ENCODE measurements at regions not wholly inside any gene's neighbourhood (a gene's known extent, or its start where the extent isn't known, plus 50 kb on each side); places are given as distances from the start of the nearest gene placed in this dataset.

- Histone ChIP-seq H3K4me1 (ENCODE audit: control insufficient read depth, insufficient read depth, low read length) (no peaks in the 10 kb centered on the region), H3K27me3 (ENCODE audit: control insufficient read depth in 1 of 2, insufficient read depth in 2 of 2, low read length in 2 of 2) (no peaks in the 10 kb centered on the region), H3K27ac (ENCODE audit: low read length) (no peak overlapping the region), H3K9ac (ENCODE audit: low read length in 2 of 2) (no peak overlapping the region), H3K36me3 (ENCODE audit: control insufficient read depth in 2 of 2, insufficient read depth in 2 of 2, low read length in 2 of 2) (no peaks in the 10 kb centered on the region), H3K4me3 (ENCODE audit: low read length in 2 of 2) (no peak overlapping the region), H3K9me3 (ENCODE audit: control insufficient read depth in 2 of 2, low read length in 2 of 2) (no peaks in the 10 kb centered on the region)
Observed at GRCh38 chr6:66065313-66065712, 358.3 kb upstream of the EYS start.

- Histone ChIP-seq H3K27me3 (ENCODE audit: control insufficient read depth in 1 of 2, insufficient read depth in 2 of 2, low read length in 2 of 2) (no peaks in the 10 kb centered on the region), H3K9ac (ENCODE audit: low read length in 2 of 2) (no peak overlapping the region), H3K4me1 (ENCODE audit: control insufficient read depth, insufficient read depth, low read length) (no peaks in the 10 kb centered on the region), H3K36me3 (ENCODE audit: control insufficient read depth in 2 of 2, insufficient read depth in 2 of 2, low read length in 2 of 2) (no peaks in the 10 kb centered on the region), H3K4me3 (ENCODE audit: low read length in 2 of 2) (no peak overlapping the region), H3K9me3 (ENCODE audit: control insufficient read depth in 2 of 2, low read length in 2 of 2) (no peaks in the 10 kb centered on the region), H3K27ac (ENCODE audit: low read length) (no peak overlapping the region)
Observed at GRCh38 chr6:66057034-66057433, 350.0 kb upstream of the EYS start.

DNA sequence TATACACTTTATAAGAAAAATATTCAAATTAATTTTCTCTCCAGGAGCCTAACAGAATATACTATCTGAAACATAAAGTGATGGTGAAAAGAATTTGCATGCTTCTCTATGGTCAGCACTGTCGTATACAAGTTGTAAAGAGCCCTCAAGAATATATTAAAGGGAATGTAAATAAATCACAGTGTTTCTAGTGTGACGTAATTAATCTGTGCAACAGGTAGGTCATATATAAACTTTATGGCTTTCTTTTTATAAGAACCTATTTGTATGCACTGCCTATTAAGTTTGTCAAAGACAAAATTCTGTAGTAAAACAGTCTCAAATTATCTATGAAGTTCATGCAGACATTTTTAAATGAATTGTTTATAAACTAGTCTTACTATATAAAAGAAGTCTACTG lies 347.9 kb upstream of the EYS start:
- Histone ChIP-seq H3K9me3 (ENCODE audit: control insufficient read depth in 2 of 2, low read length in 2 of 2) (no peaks in the 10 kb centered on the region), H3K4me3 (ENCODE audit: low read length in 2 of 2) (no peak overlapping the region), H3K9ac (ENCODE audit: low read length in 2 of 2) (no peak overlapping the region), H3K27me3 (ENCODE audit: control insufficient read depth in 1 of 2, insufficient read depth in 2 of 2, low read length in 2 of 2) (no peaks in the 10 kb centered on the region), H3K4me1 (ENCODE audit: control insufficient read depth, insufficient read depth, low read length) (no peaks in the 10 kb centered on the region), H3K27ac (ENCODE audit: low read length) (no peak overlapping the region), H3K36me3 (ENCODE audit: control insufficient read depth in 2 of 2, insufficient read depth in 2 of 2, low read length in 2 of 2) (no peaks in the 10 kb centered on the region)

DNA sequence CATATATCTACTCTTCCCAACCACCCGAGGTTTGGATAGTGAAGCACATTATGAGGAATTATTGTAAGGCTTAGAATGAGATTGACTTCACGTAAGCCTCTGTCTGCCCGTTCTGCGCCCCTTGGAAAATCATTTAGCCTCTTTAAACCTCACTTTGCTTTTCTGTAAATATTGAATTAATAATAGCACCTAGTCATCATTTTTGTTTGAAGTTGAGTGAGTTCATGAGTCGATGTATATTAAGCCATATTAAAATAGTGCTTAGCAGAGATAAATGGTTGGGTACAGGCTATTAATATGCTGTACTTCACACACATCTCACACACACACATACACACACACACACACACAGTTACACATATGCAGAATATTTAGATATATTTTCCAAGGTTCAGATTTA lies 344.8 kb upstream of the EYS start:
- Histone ChIP-seq H3K4me3 (ENCODE audit: low read length in 2 of 2) (no peak overlapping the region), H3K36me3 (ENCODE audit: control insufficient read depth in 2 of 2, insufficient read depth in 2 of 2, low read length in 2 of 2) (no peaks in the 10 kb centered on the region), H3K27ac (ENCODE audit: low read length) (no peak overlapping the region), H3K4me1 (ENCODE audit: control insufficient read depth, insufficient read depth, low read length) (no peaks in the 10 kb centered on the region), H3K9me3 (ENCODE audit: control insufficient read depth in 2 of 2, low read length in 2 of 2) (no peaks in the 10 kb centered on the region), H3K9ac (ENCODE audit: low read length in 2 of 2) (no peak overlapping the region), H3K27me3 (ENCODE audit: control insufficient read depth in 1 of 2, insufficient read depth in 2 of 2, low read length in 2 of 2) (no peaks in the 10 kb centered on the region)

DNA sequence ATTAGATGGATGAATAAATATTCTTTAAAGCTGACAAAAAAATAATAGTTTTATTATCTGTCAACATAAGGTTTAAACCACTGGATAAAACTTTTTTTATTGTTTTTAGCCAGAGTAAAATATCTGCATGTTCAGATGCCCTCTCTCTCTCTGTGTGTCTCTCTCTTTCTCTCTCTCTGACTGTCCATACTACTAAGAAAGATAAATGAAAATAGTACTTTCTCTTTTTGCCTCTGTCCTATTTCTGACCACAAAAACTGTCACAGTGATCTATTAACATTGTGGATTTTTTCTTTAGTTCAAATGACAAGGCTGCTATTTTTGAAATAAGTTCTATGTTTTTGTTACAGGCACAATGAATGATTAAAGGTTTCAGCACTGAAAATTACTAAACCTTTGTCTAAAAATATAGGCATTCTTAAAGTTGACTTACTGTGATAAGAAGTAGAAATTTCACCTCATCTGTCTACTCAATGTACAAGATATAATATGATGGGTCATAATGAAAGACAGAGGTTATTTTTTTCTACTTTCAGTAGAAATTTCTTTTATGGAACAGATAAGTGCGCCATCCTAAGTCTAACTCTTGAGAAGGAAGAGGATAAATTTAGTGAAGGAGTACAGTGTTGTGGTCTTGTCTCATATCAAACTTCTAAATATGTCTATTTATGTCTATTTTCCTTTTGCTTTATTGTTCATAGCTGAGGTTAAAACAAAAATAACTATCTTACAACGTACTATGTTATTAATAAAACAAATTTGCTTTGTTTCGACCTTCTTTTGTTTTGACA lies 341.9 kb upstream of the EYS start:
- no peak overlapping the region for H3K9ac ChIP-seq (ENCODE audit: low read length in 2 of 2)
- no peak overlapping the region for H3K27ac ChIP-seq (ENCODE audit: low read length)
- H3K27me3 ChIP-seq (ENCODE audit: control insufficient read depth in 1 of 2, insufficient read depth in 2 of 2, low read length in 2 of 2): no peaks in the 10 kb centered on the region
- no peak overlapping the region for H3K4me3 ChIP-seq (ENCODE audit: low read length in 2 of 2)
- H3K9me3 ChIP-seq (ENCODE audit: control insufficient read depth in 2 of 2, low read length in 2 of 2): peaks cover 0 to 3% of the 10 kb centered on the region in 2 donors
- H3K4me1 ChIP-seq (ENCODE audit: control insufficient read depth, insufficient read depth, low read length): no peaks in the 10 kb centered on the region
- H3K36me3 ChIP-seq (ENCODE audit: control insufficient read depth in 2 of 2, insufficient read depth in 2 of 2, low read length in 2 of 2): no peaks in the 10 kb centered on the region

DNA sequence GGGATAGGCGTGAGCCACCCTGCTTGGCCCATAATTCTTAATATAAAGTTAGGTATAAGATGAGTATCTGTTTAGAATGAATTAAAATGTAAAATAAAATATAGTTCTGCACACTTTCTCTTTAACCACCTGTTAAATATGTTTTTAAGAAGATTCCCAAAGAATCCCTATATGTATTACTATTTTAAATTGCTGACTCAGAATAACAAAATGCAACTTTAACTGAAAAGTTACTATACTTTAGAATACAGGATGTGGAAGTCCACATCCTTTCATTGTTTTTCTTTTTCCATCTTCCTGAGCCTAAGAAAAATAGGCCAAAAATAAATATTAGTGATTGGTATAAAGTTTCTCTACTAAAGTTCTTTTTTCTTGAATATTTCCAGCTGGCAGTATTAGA lies 325.6 kb upstream of the EYS start:
- H3K9ac ChIP-seq (ENCODE audit: low read length in 2 of 2): no peak overlapping the region
- H3K9me3 ChIP-seq (ENCODE audit: control insufficient read depth in 2 of 2, low read length in 2 of 2): no peaks in the 10 kb centered on the region
- no peaks in the 10 kb centered on the region for H3K4me1 ChIP-seq (ENCODE audit: control insufficient read depth, insufficient read depth, low read length)
- H3K36me3 ChIP-seq (ENCODE audit: control insufficient read depth in 2 of 2, insufficient read depth in 2 of 2, low read length in 2 of 2): no peaks in the 10 kb centered on the region
- no peak overlapping the region for H3K4me3 ChIP-seq (ENCODE audit: low read length in 2 of 2)
- H3K27me3 ChIP-seq (ENCODE audit: control insufficient read depth in 1 of 2, insufficient read depth in 2 of 2, low read length in 2 of 2): no peaks in the 10 kb centered on the region
- H3K27ac ChIP-seq (ENCODE audit: low read length): no peak overlapping the region

DNA sequence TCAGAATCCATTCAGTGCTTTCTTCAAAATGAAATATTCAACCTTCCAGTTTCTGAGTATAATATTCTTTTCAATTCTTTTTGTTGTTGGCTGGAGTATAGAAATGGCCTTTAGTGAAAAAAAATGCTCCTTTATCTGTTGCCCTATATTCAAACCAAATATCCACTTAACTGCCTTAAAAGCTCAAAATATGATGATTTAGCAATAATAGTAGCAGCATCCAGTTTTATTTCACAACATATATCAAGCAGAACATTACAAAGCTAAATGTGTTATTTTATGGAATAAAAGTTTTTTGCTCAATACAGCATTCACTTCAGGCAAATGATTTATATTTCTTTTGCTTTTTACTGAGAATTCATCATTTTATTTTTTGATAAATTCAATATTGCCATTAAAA lies 322.4 kb upstream of the EYS start:
- Histone ChIP-seq H3K27me3 (ENCODE audit: control insufficient read depth in 1 of 2, insufficient read depth in 2 of 2, low read length in 2 of 2) (no peaks in the 10 kb centered on the region), H3K36me3 (ENCODE audit: control insufficient read depth in 2 of 2, insufficient read depth in 2 of 2, low read length in 2 of 2) (no peaks in the 10 kb centered on the region), H3K4me3 (ENCODE audit: low read length in 2 of 2) (no peak overlapping the region), H3K27ac (ENCODE audit: low read length) (no peak overlapping the region), H3K9ac (ENCODE audit: low read length in 2 of 2) (no peak overlapping the region), H3K4me1 (ENCODE audit: control insufficient read depth, insufficient read depth, low read length) (no peaks in the 10 kb centered on the region), H3K9me3 (ENCODE audit: control insufficient read depth in 2 of 2, low read length in 2 of 2) (no peaks in the 10 kb centered on the region)

DNA sequence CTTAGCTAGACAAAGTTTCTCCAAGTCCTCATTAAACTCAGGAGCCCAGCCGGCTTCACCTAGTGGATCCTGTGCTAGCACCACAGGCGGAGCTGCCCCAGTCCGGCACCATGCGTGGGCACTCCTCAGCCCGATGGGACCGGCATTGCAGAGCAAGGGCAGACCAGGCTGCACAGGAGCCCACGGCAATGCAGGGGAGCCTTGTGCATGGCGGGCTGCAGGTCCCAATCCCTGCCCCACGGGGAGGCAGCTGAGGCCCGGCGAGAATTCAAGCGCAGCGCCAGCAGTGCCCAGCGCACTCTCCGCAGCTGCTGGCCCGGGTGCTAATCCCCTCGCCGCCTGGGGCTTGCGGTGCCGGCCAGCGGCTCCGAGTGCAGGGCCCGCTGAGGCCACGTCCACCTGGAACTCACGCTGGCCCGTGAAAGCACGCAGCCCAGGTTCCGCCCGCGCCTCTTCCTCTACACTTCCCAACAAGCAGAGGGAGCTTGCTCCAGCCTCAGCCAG lies 292.3 kb upstream of the EYS start:
- H3K27me3 ChIP-seq (ENCODE audit: control insufficient read depth in 1 of 2, insufficient read depth in 2 of 2, low read length in 2 of 2): no peaks in the 10 kb centered on the region
- H3K36me3 ChIP-seq (ENCODE audit: control insufficient read depth in 2 of 2, insufficient read depth in 2 of 2, low read length in 2 of 2): no peaks in the 10 kb centered on the region
- no peak overlapping the region for H3K4me3 ChIP-seq (ENCODE audit: low read length in 2 of 2)
- no peak overlapping the region for H3K27ac ChIP-seq (ENCODE audit: low read length)
- H3K9me3 ChIP-seq (ENCODE audit: control insufficient read depth in 2 of 2, low read length in 2 of 2): no peaks in the 10 kb centered on the region
- H3K9ac ChIP-seq (ENCODE audit: low read length in 2 of 2): no peak overlapping the region
- no peaks in the 10 kb centered on the region for H3K4me1 ChIP-seq (ENCODE audit: control insufficient read depth, insufficient read depth, low read length)

- no peak overlapping the region for H3K27ac ChIP-seq (ENCODE audit: low read length)
- H3K27me3 ChIP-seq (ENCODE audit: control insufficient read depth in 1 of 2, insufficient read depth in 2 of 2, low read length in 2 of 2): no peaks in the 10 kb centered on the region
- no peak overlapping the region for H3K9ac ChIP-seq (ENCODE audit: low read length in 2 of 2)
- H3K4me3 ChIP-seq (ENCODE audit: low read length in 2 of 2): no peak overlapping the region
- H3K9me3 ChIP-seq (ENCODE audit: control insufficient read depth in 2 of 2, low read length in 2 of 2): no peaks in the 10 kb centered on the region
- H3K4me1 ChIP-seq (ENCODE audit: control insufficient read depth, insufficient read depth, low read length): no peaks in the 10 kb centered on the region
- no peaks in the 10 kb centered on the region for H3K36me3 ChIP-seq (ENCODE audit: control insufficient read depth in 2 of 2, insufficient read depth in 2 of 2, low read length in 2 of 2)
Observed at GRCh38 chr6:65998544-65998943, 291.5 kb upstream of the EYS start.

DNA sequence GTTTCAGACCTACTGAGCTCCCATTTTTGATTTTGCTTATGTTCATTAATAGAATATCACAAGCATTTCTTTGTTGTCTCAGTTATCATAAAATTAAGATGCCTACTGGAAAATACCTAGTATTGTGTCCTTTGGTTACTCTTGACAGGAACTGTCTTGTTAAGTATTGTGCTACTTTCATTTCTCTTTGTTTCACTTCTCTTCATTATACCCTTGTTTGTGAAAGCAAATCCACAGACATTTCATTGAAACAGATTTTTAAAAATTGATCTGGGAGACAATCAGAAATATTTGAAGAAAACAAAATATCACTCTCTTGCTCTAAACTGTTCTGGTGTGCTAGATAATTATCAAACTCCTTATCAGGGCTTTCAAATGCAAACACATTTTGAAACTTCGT lies 290.5 kb upstream of the EYS start:
- Histone ChIP-seq H3K27me3 (ENCODE audit: control insufficient read depth in 1 of 2, insufficient read depth in 2 of 2, low read length in 2 of 2) (no peaks in the 10 kb centered on the region), H3K4me1 (ENCODE audit: control insufficient read depth, insufficient read depth, low read length) (no peaks in the 10 kb centered on the region), H3K9ac (ENCODE audit: low read length in 2 of 2) (no peak overlapping the region), H3K36me3 (ENCODE audit: control insufficient read depth in 2 of 2, insufficient read depth in 2 of 2, low read length in 2 of 2) (no peaks in the 10 kb centered on the region), H3K9me3 (ENCODE audit: control insufficient read depth in 2 of 2, low read length in 2 of 2) (no peaks in the 10 kb centered on the region), H3K27ac (ENCODE audit: low read length) (no peak overlapping the region), H3K4me3 (ENCODE audit: low read length in 2 of 2) (no peak overlapping the region)

- Histone ChIP-seq H3K9ac (ENCODE audit: low read length in 2 of 2) (no peak overlapping the region), H3K27me3 (ENCODE audit: control insufficient read depth in 1 of 2, insufficient read depth in 2 of 2, low read length in 2 of 2) (no peaks in the 10 kb centered on the region), H3K27ac (ENCODE audit: low read length) (no peak overlapping the region), H3K4me3 (ENCODE audit: low read length in 2 of 2) (no peak overlapping the region), H3K4me1 (ENCODE audit: control insufficient read depth, insufficient read depth, low read length) (no peaks in the 10 kb centered on the region), H3K36me3 (ENCODE audit: control insufficient read depth in 2 of 2, insufficient read depth in 2 of 2, low read length in 2 of 2) (no peaks in the 10 kb centered on the region), H3K9me3 (ENCODE audit: control insufficient read depth in 2 of 2, low read length in 2 of 2) (no peaks in the 10 kb centered on the region)
Observed at GRCh38 chr6:65996096-65996495, 289.1 kb upstream of the EYS start.
